ENCODE measurements at regions not wholly inside any gene's neighbourhood (a gene's known extent, or its start where the extent isn't known, plus 50 kb on each side); places are given as distances from the start of the nearest gene placed in this dataset.
A peak's percentile ranks its signal among the peaks of the same experiment; 100 is the strongest.

DNA sequence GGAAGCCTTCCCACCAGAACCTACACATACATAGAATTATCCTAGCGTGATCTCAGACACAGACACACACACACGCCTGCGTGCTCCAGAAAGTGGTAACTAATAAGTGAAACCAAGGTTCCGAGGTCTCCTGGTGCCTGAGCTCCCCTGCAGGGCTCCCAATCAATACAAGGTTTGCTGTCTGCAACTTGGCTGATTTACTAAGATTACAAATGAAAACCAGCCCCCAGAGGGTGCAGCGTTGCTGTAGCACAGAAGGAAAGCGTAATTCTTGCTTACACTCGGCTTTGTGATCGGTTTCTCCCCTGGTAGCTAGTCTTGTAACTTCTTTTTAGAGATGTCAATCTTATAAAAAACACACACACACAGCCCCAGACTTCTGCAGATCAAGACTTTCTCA is 334.1 kb upstream of the XYLT1 start:
- peak; percentile 79 to 80 for DNase-seq (ENCODE audit: low read depth in 2 of 2)

DNA sequence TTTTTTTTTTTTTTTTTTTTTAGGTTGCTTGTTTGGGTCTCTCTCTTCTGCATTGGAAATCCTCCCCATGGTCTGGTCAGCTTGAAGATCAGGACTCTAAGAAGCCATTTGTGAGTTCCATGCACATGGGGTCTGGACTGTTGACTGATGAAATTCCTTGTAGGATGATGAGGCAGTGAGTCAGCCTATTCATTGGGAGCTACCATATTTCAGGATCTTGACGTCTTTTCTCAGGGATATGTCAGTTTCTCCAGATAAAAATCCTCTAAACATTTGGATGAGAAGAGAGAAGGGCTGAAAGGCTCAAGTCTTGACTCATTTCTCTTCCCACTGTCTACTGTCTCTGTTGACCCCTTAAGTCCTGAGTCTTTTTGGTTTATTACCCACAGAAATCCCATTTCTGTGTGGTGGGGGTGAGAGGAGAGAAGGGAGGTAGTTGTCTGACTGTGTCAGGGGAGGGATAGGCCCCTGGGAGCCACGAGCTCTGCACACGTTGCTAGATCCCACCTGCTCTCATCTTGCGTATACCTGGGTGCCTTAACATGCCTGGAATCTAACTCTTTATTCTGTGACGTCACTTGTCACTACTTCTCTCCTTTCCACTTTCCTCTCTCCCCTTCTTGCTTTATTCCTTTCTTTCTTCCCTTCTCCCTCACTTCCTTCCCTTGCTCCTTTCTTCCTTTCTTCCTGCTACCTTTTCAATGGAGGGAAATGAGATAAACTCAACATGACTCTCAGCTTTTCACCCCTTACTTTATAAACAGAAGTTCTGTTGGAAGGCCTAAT is 333.1 kb upstream of the XYLT1 start:
- DNase-seq (ENCODE audit: low read depth in 2 of 2) = peak; percentile 91 to 93

DNA sequence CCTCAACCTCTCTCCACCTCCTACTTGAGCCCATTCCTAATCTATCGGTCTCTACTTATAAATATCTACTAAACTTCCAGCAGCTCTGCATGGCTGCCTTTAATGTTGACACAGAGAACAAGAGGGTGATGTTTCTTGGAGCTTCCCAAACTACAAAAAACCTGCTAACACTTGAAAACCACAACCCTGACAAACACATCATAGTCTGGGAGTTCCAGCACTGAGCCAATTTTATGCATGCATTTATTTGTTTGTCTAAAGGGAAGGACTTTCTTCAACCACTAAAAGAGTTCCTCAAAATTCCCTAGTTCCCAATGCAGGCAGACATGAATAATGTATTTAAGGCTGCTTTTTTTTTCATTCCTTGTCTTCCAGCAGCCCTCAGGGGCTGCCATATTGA is 331.8 kb upstream of the XYLT1 start:
- peak in 1 of 2 experiments; percentile 34 for DNase-seq (ENCODE audit: low read depth in 2 of 2)

DNA sequence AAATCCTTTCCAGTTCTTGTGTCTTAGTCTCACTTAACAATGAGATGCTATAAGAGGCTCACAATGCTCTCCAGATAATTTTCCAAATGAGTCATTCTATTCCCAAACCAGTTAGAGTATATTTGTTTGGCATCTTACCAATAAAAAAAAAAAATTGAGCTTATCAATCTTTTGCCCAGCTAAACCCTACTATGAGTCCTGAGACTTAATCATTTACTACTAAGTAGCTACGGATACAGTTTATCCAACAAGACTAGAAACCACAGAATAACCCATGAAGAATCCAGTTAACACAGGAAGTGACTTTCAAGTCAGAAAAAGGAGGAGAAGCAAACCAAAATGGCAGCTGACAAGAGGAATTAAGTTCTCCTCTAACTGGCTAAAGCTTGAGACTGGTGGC is 330.3 kb upstream of the XYLT1 start:
- peak in 1 of 2 experiments; percentile 27 for DNase-seq (ENCODE audit: low read depth in 2 of 2)

DNA sequence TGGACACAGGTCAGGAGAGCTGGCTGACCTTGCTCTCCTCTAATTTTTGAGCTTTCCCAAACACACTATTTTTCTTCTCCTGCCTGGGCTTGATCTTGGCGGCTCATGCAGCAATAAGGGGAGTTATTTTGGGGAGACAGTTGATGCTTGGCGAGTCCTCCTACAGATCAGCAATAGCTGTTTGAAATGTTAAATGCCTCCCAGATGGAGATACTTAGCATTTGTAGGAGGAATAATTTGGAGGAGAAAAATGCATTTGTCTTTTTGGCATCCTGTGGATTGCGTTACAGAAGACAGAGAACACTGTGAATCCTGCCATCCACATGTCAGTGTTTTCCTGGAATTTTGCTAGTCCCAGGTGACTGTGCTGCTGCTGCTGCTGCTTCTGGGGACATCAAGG is 328.0 kb upstream of the XYLT1 start:
- DNase-seq (ENCODE audit: low read depth in 2 of 2) = no peak

DNA sequence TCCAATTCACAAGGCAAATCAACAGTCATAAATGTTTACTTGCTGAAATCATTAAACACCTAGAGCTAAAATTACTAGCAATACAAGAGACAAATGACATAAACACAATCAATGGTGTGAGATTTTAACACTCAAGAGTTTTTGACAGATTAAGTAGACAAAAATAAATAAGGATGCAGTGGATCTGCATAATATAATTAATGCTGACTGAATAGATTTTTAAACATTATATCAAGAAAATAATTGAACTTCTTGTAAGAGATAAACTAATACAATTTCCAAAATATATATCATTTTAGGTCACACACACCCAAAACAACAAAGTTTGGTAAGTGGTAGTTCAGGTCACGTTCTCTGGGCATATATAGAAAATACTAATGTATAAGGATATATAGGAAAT is 322.6 kb upstream of the XYLT1 start:
- no peak for DNase-seq (ENCODE audit: low read depth in 2 of 2)

DNA sequence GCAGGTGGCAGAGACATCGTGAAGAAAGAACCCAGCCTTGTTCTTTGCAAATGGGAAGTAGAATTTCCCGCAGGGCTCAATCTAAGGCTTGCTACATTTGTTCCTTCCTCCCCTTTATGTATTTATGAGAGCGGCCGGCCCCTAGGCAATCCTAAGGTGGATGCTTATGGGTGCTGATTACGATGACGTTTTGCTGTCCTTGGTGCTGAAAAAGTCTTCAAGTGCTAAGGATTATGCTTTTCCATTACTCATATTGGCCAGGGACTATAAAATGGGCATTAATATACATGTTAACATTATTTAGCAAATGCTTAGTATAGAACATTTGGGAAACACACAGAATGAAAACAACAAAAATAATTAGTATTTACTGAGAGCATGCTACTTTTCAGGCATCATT is 313.3 kb upstream of the XYLT1 start:
- no peak for DNase-seq (ENCODE audit: low read depth in 2 of 2)

DNA sequence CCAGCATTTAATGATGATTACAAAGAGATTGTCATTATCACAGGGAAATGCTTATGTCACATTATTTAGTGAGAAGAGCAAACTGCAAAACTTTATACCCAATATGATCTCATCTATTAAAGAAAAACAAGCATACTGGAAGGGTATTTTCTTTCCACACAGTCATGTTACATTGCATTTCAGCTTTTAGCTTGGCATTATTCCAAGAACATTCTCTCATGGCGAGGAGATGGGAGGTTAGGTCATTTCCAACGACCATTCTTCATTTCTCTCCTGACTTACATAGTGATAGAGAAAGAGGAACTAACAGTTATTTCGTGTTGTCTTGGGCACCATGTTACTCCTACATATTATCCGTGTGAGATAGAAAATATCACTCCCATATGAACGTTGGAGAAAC is 309.4 kb upstream of the XYLT1 start:
- DNase-seq (ENCODE audit: low read depth in 2 of 2) = no peak

DNA sequence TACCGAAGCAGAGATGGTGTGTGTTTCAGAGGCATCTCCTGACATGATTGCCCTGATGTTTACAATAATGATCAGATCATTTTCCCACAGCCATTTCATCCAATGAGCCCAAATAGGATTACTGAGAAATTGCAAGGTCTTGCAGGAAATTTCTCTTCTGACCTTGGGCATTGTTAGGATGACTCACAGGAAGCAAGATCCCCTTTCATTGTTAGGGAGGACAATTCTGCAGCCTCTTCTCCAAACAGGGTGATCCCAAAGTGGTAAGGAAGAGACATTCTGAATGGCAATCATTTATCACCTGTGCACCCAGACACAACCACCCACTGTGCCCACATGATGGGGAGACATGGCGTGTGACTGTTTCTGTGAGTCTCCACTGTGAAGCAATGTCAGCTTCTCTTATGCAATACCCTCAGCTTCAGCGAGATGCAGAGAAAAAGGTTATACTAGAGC is 306.7 kb upstream of the XYLT1 start:
- no peak for DNase-seq (ENCODE audit: low read depth in 2 of 2)

DNA sequence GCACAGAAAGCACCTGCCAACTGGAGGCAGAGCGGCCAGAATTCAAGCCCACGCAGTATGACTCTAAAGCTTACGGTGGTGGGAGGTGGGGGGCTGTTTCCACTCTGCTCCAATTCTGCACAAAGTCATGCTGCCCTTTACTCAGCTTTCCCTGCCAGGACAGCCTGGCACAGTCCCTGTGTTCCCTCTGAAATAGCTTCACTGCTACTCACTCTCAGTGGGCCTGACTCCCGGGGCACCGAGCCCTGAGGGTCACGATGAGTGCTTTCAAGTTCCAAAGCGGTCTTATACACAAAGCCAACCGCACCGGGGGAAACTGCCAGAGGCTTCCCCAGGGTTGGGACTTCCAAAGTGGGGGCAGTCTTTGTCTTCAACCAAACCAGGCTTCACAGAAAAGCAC is 306.1 kb upstream of the XYLT1 start:
- DNase-seq (ENCODE audit: low read depth in 2 of 2) = no peak

DNA sequence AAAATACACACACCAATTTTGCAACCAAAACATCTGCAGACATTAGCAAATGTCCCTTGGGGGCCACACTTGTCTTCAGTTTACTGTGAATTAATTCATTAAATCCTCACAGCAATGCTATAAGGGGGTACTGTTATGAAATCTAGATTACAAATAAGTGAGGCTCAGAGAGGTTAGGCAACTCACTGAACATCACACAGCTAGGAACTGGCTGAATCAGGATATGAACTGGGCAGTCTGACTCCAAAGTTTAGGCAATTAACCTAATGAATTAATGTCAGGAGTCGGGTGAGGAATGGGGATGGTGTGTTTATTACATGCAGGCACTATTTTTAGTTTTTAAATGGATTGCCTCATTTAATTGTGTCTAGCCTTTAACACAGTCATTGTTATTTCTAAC is 305.7 kb upstream of the XYLT1 start:
- DNase-seq (ENCODE audit: low read depth in 2 of 2) = no peak

DNA sequence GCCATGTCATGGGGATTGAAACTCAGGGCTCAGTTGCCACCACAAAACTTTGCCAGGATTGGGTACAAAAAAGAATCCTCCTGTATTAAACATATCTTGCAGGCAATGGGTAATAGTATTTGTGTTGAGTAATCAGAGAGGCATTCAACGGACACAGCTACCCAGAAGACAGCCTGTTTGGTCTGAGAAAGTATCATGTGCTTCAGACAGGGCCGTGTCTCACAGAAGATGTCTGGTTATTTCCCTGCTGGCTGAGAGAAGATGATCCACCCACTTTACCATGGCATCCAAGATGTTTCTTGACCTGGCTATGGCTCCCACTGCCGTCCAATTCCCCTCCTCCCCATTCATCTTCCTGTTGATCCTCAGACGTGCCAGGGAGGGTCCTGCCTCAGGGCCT is 304.3 kb upstream of the XYLT1 start:
- no peak for DNase-seq (ENCODE audit: low read depth in 2 of 2)

DNA sequence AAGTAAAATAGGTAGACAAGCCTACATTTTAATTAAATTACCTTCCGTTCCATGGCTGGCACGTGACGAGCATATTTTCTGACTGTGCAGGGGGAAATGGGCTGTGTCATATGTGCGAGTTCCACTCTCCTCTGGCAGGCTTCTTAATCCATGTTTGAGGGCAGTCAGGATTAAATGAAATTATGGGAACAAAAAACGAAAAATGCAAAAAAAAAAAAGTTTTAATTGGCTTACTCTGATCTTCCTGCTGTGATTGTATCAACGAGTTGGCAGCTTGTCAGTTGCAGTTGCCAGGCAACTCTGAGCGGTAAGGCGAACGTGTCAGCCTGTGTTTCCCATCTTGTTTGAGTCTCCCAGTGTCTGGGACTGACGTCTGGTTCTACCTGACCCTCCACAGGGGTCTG is 302.9 kb upstream of the XYLT1 start:
- no peak for DNase-seq (ENCODE audit: low read depth in 2 of 2)

DNA sequence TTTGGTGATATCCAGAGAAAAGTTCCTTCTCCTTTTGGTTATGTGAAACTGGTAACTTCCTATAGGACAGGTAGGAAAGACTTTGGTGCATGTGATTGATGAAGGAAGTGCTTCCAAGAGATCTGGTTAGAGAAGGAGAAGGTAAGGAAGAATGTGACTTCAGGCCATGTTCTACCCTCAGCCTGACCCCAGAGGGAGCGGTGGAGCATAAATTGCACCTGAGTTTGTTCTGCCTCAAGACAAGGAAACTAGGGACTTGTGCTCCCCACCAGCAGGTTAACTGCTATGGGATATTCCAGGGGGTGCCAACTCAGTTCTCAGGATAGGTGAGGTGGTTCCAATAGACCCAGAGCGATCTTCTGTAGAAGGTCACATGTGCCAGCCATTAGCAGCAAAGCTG is 299.3 kb upstream of the XYLT1 start:
- DNase-seq (ENCODE audit: low read depth in 2 of 2) = no peak

DNA sequence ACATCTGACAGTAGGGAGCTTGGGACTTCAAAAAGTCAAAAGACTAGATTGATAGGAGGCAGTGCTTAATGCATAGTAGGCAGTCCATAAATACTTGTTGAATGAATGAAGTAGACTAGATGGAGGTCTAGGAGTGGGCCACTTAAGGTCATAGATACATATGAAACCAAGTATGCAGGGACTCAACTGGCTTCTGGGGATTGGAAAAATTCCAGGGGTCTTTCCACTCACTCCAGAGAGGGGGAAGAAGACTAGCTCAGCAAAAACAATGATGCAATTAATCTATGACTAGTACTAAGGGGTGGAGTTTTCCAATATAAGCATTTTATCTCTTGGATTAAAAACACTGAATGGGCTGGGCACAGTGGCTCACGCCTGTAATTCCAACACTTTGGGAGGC is 298.3 kb upstream of the XYLT1 start:
- DNase-seq (ENCODE audit: low read depth in 2 of 2) = no peak

DNA sequence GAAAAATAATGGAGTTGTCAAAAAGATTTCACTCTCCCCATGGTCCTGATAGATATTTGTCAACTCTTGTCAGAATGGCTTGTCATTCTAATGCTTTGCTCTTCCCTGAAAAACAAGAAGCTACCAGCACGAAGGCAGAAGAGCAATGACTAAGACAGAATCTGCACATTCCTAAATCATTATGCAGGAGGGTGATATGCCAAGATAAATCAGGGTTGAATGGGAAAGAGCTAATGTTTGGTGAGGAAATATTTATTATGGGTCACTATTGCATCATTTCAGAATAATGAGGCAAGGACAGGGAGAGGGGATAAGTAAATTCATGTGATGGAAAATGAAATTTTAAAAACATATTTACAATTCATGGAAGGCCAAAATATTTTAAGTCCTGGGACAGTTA is 297.5 kb upstream of the XYLT1 start:
- peak; percentile 82 for DNase-seq (ENCODE audit: low read depth in 2 of 2)

DNA sequence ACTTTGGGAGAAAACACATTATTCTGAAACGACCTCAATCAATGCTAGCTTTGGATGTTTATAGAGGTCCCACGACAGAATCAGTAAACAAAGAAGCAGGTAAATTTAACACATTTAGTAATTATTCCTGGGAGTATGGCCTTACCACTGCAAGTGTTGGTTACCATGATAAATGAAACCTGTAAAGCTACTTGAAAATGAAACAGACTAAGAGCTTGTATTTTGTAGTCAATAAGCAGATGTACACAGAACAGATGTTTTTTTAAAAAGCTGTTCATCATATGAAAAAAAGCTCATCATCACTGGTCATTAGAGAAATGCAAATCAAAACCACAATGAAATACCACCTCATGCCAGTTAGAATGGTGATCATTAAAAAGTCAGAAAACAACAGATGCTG is 295.3 kb upstream of the XYLT1 start:
- no peak for DNase-seq (ENCODE audit: low read depth in 2 of 2)

DNA sequence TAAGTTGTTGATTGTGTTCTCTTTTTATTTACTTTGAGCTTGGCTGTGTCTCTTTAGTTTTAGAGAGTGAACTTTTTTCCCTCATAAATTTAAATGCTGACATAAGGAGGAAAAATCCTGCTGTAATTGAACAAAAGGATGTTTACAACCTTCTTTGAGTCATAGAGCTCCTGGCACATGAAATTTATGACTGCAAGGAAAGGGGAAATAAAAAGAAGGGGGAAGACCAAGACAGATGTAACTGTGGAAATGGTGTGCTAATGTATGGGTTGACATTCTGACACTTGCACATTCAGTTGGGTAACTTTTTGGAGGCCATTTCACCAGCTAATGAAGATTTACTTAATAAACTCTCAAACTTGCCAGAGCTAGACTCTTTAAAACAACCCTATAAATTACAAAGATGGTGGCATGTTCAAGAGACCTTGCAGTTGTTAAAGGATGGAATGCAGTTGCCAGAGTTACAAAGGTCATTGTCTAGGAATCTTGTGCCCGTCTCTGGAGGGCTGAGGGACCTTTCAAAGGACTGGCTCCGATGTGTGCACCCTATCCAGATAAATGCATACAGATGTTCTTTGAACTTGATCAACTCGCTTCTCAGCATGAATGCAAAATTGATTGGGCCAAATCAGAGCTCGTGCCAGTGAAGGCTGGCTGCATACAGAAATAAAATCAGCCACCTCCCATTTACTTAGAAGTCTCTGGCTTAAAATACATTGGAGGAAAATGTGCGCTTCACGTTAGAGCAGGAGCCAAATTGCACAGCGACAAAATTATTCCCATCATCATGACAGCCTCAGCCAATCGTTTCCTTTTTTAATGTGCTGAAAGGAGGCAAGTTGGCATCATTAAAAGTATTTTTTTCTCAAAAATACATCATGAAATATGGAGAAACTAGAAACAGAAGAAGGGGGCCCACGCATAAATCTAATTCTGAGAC is 289.0 kb upstream of the XYLT1 start:
- DNase-seq (ENCODE audit: low read depth in 2 of 2) = no peak

DNA sequence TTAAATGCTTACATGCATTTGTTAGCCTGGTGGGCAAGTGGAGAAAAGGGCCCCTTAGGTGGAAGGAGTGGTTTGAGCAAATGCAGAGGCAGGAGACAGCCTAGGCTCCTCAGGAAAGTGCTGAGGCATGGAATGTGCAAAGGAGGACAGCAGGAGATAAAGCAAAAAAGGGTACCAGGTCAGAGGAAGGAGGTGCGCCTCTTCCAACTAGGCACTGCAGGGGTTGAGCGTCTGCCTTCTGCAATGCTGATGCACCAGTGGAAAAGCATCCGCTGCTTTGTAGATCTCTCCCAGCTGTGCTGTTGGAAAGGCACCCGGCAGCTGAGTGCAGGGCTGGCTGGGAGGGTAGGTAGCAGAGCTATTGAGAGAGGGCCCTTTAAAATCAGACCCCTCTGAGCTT is 287.0 kb upstream of the XYLT1 start:
- no peak for DNase-seq (ENCODE audit: low read depth in 2 of 2)

DNA sequence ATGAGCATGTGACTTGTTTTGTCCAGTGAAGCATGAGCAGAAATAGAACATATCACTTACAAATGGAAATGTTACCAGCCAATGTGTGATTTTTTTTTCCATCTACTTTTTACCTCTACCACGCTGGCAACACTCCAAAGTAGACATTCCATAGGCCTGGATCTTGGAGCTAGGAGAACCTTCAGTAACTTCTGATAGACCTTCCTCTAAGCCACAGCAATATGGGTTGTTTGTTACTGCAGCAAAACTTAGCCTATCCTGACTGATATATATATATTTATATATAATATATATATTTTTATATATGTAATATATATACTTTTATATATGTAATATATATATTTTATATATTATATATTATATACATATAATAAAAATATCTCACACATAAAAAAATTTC is 284.4 kb upstream of the XYLT1 start:
- DNase-seq (ENCODE audit: low read depth in 2 of 2) = no peak

DNA sequence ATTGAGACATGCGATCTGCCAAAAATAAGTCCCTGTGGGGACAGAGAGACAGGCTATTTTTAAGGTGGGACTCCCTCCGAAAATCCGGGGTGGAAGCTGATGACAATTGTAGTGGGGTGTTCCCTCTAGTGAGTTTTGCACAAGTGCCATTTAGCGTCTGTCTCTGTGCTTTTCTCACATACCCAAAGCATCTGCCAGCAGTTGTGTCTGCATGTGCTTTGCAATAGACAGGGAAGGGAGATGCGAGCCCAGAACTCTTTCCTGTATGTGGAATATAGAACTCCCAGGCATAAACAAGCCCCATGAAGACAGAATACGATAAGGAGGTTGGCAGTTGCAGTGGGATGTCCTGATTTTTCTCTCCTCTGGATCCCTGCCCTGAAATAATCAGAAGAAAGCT is 282.7 kb upstream of the XYLT1 start:
- no peak for DNase-seq (ENCODE audit: low read depth in 2 of 2)

DNA sequence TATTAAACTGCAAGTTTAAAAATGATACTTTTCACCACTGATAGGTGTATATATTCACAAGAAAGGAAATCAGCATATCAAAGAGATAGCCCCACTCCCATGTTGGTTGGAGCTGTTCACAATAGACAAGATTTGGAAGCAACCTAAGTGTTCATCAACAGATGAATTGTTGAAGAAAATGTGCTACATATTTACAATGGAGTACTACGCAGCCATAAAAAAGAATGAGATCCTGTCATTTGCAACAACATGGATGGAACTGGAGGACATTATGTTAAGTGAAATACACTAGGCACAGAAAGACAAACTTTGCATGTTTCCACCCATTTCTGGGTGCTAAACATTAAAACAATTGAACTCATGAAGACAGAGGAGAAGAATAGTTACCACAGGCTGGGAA is 278.9 kb upstream of the XYLT1 start:
- DNase-seq (ENCODE audit: low read depth in 2 of 2) = no peak
